HG03442 (cell line): ENCODE measurements at regions not wholly inside any gene's neighbourhood (a gene's known extent, or its start where the extent isn't known, plus 50 kb on each side); places are given as distances from the start of the nearest gene placed in this dataset.
"Not testable (repeated sequence)": the region's sequence is repeated elsewhere in the genome, so short reads cannot be mapped to it uniquely, and the experiment has no call there.

ENCODE experiments used
- ATAC-seq: cut with Tn5 transposase; IDR thresholded peaks from one replicate; pipeline ENCODE4 v1.9.1; 2021; ENCODE audit warnings: mild to moderate bottlenecking, moderate library complexity; ENCODE audit not compliant: unreplicated experiment

DNA sequence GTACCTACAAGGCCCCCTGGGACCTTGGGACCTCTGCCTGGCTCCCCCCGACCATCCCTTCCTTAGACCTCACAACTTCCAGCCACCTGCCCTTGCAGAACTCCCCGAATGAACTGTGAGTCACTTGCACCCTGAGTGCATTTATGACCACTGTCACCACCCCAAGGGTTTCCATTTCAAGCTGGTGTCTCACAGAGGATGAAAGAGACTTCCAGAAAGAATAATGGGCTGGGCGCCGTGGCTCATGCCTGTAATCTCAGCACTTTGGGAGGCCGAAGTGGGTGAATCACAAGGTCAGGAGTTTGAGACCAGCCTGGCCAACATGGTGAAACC lies 124.5 kb upstream of the CIBAR2 start:
- ATAC-seq, result no peak

DNA sequence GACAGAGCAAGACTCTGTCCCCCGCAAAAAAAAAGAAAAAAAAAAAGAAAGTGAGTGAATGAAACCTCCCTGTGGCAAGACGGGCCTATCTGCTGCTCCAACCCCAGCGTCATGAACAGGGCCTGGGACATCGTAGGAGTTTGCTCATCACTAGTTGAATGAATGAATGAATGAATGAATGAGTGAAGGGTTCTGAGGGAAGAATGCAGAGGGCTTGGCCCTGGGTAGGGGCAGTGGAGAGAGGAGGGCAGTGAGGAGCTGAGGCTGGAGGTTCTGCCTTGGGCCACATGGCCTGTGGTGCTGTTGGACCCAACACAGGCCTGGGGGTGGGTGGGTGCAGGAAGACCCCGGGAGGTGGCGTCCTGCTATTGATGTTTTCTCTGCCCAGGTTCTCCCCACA lies 125.5 kb upstream of the CIBAR2 start:
- no peak for ATAC-seq

DNA sequence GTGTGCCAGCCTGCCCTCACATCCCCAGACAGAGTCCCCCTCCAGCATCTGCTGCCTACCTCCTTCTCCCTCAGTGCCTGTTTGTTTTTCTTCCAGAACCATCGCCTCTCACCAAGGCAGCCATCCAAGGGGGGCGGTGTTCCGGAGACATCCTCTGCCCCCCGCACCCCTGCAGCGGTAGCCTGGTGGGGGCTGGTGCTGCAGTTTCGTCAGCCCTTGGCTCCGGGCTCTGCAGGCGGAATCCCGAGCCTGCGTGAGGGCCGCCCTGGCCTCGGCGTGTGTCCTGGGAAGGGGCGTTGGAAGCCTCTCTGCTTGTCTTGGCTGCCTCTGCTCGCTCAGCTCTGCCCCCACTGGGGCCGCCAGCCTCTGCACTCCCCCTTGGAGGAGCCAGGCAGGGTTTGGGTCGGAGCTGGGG lies 126.0 kb upstream of the CIBAR2 start:
- ATAC-seq, result no peak

DNA sequence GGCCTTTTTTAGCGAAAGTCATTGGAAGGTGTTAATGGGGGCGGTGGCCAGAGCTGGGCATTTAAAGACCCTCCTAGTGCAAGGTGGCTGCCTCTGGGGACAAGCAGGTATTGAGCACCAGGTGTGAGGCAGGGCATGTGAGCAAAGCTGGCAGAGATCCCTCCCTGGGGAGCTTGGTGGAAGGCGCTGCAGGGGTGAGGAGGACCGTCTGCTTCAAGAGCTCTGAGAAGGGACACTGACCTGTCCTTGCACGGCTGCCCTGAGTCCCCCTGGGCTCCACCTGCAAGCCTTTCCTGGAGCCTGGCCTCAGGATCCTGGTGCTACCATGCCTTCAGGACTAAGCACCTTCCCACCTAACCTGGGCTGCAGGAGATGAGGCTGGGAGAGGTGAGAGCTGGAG lies 127.0 kb upstream of the CIBAR2 start:
- no peak for ATAC-seq

DNA sequence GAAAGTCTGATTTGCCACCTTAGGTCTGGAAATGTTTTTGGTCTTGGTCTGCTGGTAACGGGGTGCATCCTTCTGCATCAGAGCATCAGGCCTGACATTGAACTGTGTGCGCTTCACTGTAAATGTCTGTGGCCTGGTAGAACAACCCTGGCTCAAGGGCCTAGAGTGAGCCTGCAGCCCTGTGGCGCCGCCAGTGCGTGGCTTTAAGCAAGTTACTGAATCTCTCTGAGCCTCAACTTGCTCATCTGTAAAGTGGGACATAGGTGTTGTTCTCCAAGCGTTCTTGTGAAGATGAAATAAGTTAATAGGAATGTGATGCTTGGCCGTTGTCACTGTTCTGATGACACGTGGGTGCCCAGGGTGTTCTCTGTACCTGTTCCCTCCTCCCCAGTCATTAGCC lies 127.6 kb upstream of the CIBAR2 start:
- no peak for ATAC-seq

DNA sequence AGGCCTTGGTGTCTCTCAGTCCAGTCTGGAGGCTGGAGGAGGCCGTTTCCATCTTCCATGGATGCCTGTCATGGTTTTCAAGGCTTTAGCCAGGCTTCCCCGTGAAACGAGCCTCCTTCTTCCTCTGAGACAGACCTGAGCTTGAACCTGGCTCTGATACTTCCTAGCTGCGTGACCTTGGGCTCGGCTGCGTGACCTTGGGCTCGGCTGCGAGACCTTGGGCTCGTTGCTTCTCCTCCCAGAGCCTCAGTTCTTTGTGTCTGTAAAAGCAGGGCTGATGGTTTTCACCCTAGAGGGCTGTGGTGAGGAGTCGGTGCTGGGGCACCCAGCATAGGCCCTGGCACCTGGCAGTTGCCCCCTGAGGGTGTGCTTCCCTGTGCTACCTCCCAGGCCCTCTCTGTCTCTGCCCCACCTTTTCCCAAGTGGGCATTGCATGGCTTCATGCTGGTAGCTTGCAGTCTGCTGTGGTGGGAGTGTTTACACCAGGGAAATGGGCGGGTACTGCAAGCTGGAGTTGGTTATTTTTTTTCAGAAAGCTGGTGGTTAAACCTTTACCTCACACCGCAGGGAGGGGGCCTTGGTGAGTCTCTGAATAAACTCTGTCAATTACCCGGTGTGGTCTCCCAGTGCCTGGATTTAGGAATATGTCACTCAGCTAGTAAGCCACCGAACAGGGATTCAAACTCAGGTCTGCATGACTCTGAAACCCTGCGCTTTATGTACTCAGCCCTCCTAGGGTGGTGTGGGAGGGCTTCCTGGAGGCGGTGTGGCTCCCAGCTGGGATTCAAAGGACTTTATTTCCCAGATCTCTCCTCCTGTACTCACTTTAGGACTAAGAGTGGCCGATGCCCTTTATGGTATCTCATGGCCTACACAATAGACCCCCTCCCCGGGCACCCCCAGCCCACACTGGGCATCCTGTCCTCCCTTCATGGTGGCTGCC lies 129.0 kb upstream of the CIBAR2 start:
- ATAC-seq, result no peak

DNA sequence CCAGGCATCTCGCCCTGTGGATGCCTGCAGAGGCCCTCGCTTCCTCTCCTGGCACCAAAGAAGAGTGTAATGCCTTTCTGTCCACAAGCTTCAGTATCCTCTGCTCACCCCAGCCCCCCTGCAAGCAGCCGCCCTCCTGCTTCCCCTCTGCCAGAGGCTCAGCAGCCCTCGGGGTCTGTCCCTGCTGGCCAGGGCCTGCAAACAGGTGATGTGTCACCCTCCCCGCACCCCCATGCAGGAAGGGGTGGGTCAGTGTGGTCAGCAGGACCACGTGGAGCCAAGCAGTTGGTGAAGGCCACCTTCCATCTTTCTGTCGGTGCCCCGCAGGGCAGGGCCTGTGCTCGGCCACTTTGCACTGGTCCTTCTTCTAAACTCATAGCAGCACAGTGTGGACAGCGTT lies 129.9 kb upstream of the CIBAR2 start:
- no peak for ATAC-seq

DNA sequence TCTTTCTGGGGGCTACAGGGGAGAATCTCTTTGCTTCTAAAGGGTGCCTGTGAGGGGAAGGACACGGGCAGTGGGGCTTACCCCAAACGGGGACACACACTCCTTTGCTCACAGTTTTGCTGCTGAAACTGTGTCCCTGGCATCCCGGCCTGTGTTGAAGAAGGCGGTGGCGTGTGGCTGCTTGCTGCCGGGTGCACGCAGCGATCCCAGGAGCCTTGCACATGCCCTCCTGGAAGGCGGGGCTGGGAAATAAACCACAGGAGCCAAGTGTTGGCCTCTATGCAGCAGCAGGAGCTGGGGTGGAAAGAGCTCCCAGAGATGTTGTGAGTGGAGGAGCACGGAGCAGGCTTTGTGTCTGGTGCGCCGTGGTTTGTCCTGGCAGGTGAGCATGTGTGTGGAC lies 131.0 kb upstream of the CIBAR2 start:
- no peak for ATAC-seq

DNA sequence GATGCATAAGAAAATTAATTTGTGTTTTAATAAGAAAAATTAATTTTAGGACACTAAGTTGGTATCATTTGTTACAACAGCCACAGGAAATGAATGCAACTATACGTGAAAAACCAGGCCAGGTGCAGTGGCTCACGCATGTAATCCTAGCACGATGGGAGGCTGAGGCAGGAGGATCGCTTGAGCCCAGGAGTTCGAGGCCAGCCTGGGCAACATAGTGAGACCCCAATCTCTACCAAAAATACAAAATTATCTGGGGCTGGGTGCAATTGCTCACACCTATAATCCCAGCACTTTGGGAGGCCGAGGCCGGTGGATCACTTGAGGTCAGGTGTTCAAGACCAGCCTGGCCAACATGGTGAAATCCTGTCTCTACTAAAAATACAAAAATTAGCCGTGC lies 132.2 kb upstream of the CIBAR2 start:
- ATAC-seq, result not testable (repeated sequence)

DNA sequence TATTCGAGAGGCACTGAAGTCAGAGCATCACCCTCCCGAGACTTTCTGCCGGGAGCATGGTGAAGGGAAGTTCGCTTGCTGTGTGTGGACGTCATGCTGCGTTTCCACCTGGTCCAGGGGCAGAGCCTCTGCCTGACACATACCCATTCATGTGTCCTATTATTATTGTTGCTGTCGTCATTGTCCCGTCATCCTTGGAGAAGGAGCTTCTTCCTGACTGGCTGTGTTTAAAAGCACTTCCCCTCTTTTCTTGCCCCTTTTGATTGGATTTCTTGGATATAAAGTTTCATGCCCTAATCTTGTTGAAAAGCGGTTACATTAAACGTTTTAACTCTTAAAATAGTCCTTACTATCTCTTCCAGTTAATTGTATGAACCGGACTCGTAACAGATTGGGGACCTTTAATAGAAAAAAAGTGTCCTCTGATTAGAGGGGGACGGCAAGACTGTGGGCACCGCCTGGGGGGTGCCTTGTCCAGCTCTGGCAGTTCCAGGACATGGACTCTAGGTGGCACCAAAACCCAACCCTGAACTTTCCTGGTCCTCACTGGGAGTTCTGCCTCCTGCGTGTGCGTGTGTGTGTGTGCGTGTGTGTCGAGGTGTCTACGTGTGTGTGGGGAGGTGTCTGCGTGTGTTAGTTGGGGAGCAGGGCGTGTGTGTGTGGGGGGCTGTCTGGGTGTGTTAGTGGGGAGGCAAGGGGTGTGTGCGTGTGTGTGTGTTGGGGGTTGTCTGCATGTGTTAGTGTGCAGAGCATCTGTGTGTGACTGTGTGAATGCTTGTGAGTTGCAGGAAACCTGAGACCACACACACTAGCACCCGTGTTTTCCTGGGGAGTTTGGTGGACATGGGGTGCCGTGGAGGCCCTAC lies 133.3 kb upstream of the CIBAR2 start:
- no peak for ATAC-seq

DNA sequence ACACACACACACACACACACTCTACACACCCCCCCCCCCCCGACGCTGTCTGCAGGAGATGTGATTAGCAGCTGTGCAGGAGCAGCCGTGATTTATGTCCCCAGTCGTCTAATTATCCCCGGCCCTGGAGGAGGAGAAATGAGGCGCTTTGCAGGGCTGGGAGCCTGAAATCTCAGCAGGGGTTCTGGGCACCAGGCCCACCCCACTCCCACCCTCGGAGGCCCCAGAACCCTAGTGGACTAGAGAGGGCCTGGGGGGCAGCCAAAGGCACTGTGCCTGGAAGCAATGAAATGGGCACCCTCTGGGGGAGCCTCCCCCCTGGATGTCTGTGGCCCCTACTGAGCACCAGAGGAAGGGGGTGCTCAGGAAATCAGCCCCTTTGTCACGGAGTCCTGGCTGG lies 134.2 kb upstream of the CIBAR2 start:
- no peak for ATAC-seq

DNA sequence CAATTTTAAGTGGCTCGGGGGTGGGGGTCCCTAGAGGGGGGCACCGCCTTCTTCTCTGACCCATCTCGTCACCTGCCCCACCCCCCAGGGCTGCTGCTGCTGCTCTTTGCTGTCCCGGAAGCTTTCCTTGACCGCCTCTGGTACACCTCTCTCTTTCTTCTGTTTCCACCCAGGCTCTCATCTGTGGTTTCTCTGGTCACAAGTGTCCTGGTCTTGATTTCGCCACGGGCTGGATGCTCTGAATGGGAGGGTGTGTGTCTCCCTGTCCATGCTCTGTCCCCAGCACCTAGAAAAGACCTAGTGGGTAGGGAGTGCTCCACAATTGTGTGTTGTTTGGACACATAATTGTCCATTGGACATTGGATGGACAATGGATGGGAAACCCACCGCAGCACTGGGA lies 134.7 kb upstream of the CIBAR2 start:
- no peak for ATAC-seq

DNA sequence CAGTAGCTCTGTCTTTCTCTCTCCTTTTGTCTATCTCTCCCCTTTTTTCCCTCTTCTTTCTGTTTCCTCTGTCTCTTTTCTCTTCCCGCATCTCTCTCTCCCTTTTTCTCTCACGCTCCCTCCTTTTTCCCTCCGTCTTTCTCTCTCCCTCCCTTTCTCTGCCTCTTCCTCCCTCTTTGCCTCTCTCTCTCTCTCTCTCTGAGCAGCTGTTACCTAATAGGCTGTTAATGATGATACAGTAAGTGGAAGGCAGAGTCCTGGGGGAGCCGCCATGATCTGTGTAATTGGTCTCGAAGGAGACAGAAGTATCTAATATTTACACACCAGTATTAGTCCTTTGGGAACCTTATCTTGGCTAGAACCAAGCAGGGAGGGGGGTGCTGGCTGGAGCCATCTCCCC lies 136.1 kb upstream of the CIBAR2 start:
- ATAC-seq, result no peak

DNA sequence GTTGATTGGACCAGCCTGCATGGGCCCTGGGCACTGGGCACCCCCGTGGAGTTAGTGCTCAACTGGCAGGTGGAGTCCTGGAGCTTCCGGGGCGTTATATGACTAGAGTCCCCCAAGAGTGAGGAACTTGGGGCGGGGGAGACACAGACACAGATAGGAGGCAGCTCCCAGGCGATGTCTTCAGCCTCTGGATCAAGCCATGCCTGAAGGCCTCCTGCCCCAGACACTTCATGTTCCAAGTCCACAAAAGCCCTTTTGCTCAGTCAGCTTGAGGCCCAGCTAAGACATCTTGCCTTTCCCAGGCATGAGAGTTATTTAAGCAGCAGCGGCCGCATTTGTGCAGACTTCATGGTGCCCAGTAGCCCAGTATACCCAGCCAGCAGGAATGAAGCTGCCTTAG lies 136.6 kb upstream of the CIBAR2 start:
- no peak for ATAC-seq

DNA sequence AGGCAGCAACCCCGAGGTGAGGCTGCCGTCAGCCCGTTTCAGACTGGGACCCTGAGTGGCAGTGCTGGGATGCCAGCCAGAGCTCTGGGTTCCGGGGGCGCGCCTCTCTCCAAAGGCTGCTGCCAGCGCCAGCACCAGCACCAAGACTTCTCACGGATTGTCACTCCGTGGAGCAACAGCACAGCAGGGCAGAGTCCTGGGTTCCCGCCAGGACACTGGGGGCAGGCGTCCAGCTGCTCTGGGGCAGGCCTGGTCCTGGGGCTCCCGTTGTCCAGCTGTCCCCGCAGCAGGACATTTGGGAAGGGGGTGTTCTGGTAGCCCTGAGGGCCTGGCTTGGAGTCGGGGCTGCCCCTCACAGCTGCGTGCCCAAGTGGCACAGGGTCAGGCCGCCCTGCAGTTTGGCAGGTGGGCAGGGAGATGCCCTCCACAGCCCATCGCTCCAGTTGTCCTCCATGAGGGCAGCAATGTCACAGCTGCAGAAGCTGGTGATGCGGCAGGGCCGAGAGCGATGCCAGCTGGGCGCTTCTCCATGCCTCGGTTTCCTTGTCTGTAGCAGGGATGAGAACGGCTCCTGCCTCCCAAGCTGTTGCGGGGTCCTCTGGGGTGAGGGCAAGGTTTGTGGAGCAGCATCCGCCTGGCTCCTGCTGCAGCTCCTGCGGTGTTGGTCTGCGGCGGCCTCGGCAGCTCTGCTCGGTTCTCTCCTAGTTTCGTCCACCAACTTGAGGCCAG lies 137.3 kb upstream of the CIBAR2 start:
- no peak for ATAC-seq

DNA sequence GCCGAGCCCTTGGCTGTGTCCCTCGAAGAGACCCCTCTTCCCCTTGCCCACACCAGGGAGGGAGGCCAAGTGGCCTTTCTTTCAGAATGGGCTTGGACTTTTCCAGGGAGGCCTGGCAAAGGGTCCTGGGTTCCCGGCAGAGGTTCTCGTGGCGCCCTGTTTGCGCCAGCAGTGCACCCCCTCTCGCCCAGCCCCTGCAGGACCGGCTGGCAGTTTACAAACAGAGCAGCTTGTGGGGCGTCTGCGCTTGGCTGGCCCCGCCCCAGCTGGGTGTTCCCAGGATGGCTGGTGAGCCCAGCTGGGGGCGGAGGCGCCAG lies 137.8 kb upstream of the CIBAR2 start:
- ATAC-seq, result no peak

DNA sequence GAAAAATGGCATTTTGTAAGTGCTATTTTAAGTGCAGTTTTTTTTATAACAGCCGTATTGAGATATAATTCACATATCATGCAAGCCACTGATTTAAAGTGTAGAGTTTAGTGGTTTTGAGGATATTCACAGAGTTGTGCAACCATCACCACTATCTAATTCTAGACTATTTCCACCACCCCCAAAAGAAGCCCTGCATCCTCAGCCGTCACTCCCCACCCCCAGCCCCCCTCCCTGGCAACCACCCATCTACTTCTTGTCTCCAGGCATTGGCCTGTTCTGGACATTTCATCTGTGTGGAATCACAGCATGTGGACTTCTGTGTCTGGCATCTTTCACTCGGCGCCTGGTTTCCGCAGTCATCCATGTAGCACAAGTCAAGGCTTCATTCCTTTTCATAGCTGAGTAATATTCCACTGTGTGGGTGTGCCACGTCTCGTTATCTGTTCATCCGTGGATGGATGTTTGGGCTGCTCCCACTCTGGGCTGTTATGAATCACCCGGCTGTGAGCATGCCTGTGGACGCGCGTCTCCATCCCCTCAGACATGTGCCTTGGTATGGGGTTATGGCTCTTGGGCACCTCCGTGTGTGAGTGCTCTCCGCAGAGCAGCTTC lies 138.4 kb upstream of the CIBAR2 start:
- no peak for ATAC-seq

DNA sequence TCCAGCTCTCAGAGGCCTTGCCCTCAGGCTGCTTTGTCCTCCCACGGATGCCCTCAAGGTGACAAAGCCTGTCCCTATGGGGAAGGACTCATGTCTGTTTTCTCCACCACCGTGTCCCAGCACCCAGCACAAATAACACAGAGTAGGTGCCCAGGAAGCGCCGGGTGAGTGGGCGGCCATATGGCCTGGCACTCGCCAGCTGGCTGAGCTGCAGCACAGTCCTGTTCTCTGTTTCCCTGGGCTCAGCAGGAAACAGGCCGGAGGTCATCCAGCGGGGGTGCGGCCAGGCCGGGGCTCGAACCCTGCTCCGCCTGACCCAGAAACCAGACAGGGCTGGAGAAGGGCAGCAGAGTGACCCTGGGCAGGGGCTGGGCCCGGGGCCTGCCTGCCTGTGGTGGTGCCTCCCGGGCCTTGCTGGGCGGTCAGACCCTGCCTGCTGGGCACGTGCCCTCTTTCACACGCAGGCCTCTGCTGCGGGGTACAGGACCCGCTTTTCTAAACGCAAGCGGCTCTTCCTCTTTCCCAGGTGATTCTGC lies 139.0 kb upstream of the CIBAR2 start:
- ATAC-seq, result no peak

DNA sequence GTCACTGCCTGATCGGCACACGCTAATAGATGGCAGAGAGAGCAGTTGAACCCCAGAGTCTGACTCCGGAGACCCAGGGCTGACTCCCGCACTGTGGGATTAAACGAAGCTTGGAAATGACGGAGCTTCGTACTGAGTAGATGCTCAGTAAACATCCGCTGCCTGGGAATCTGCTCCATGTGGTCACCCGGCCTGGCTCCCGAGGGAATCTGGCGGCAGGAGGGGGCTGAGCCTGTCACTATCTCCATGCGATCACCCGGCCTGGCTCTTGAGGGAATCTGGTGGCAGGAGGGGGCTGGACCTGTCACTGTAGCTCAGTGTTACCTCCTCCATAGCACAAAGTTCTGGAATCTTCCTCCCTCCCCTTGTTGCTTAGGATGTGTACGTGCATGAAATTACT lies 139.7 kb upstream of the CIBAR2 start:
- ATAC-seq, result no peak

DNA sequence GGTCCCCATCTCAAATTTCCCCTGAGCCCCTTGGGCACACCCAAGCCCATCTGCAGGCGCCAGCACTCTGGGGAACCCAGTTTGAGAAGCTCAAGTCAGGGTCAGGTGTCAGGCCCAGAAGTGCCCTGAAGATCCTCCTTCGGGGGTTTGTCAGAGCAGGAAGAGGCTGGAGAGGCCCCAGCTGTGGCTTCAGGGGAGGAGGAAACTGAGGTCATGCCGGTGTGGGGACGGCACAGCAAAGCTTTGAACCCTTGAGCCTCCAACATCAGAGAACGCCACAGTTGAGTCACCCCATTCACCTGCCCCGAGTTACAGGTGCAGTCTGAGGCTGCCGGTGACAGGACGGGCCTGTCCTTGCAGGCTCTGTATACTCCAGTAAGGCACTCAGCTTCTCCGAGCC lies 140.2 kb upstream of the CIBAR2 start:
- no peak for ATAC-seq
